GM18520 (cell line): ENCODE measurements at regions not wholly inside any gene's neighbourhood (a gene's known extent, or its start where the extent isn't known, plus 50 kb on each side); places are given as distances from the start of the nearest gene placed in this dataset.

Experiments used
- ATAC-seq: cut with Tn5 transposase; IDR thresholded peaks from one replicate; pipeline ENCODE4 v1.9.1; 2021; ENCODE audit not compliant: unreplicated experiment

- ATAC-seq, result no peak
These were observed 55.6 kb upstream of the KL start for GRCh38 chr13:32960626-32961025.

- ATAC-seq, result no peak
These were observed 54.5 kb upstream of the KL start for GRCh38 chr13:32961724-32962123.

GRCh38 chr13:32962342-32962741 lies 53.9 kb upstream of the KL start:
- ATAC-seq, result no peak

- ATAC-seq, result no peak
These were observed 51.2 kb upstream of the KL start for GRCh38 chr13:32964987-32965386.
